Osteocyte (in vitro differentiated cells): ENCODE measurements at regions not wholly inside any gene's neighbourhood (a gene's known extent, or its start where the extent isn't known, plus 50 kb on each side); places are given as distances from the start of the nearest gene placed in this dataset.

Experiments used
- DNase-seq: peaks from one replicate; pipeline ENCODE4 v3.0.0; 2021; ENCODE audit warnings: mixed read lengths; ENCODE audit not compliant: unreplicated experiment; ENCODE audit errors: extremely low spot score
- H3K27ac Mint-ChIP-seq: one replicate; pipeline ENCODE4 v1.8.0; 2021; ENCODE audit warnings: mild to moderate bottlenecking, mixed read lengths; ENCODE audit not compliant: unreplicated experiment
- H3K27me3 Mint-ChIP-seq: one replicate; pipeline ENCODE4 v1.8.0; 2021; ENCODE audit warnings: mixed read lengths; ENCODE audit not compliant: unreplicated experiment
- H3K36me3 Mint-ChIP-seq: one replicate; pipeline ENCODE4 v1.8.0; 2021; ENCODE audit warnings: mixed read lengths; ENCODE audit not compliant: unreplicated experiment
- H3K4me1 Mint-ChIP-seq: one replicate; pipeline ENCODE4 v1.8.0; 2021; ENCODE audit warnings: mixed read lengths; ENCODE audit not compliant: unreplicated experiment
- H3K4me3 Mint-ChIP-seq: one replicate; pipeline ENCODE4 v1.8.0; 2021; ENCODE audit warnings: mild to moderate bottlenecking, moderate library complexity, mixed read lengths; ENCODE audit not compliant: unreplicated experiment
- H3K9me3 Mint-ChIP-seq: one replicate; pipeline ENCODE4 v1.8.0; 2021; ENCODE audit warnings: mixed read lengths; ENCODE audit not compliant: unreplicated experiment
- TF ChIP-seq, protein P1 (sequence below): fragments of 200-600 bp; sonication (generic); IDR thresholded peaks from 2 replicates; pipeline ENCODE4 v1.5.0; 2021; ENCODE audit warnings: antibody characterized with exemption, mild to moderate bottlenecking, moderate library complexity

DNA sequence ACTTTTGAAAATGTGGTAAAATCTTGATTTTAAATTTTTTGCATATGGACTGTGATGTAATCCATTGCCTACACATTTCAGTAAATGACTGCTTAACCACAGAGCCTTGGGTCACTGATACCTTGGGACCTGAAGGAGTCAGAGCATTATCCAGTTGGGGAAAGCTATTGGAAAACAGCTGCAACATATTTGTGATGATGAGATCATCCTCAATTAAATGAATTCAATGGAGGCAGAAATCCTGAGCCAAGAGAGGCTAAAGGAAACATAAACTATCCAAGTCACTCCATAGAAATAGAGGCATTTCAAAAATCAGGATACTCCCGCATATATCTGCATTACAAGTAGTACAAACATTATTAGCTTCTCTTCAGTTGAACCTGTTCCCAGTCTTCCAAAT, 99.8 kb upstream of the PRMT6 start:
- no peak for DNase-seq
- Mint-ChIP-seq H3K9me3 (no peaks in the 10 kb centered on the region), H3K36me3 (no peaks in the 10 kb centered on the region), H3K27me3 (no peaks in the 10 kb centered on the region), H3K4me3 (no peak overlapping the region), H3K27ac (no peak overlapping the region), H3K4me1 (no peaks in the 10 kb centered on the region)
- TF ChIP-seq, protein P1, sequence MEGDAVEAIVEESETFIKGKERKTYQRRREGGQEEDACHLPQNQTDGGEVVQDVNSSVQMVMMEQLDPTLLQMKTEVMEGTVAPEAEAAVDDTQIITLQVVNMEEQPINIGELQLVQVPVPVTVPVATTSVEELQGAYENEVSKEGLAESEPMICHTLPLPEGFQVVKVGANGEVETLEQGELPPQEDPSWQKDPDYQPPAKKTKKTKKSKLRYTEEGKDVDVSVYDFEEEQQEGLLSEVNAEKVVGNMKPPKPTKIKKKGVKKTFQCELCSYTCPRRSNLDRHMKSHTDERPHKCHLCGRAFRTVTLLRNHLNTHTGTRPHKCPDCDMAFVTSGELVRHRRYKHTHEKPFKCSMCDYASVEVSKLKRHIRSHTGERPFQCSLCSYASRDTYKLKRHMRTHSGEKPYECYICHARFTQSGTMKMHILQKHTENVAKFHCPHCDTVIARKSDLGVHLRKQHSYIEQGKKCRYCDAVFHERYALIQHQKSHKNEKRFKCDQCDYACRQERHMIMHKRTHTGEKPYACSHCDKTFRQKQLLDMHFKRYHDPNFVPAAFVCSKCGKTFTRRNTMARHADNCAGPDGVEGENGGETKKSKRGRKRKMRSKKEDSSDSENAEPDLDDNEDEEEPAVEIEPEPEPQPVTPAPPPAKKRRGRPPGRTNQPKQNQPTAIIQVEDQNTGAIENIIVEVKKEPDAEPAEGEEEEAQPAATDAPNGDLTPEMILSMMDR = no peak

DNA sequence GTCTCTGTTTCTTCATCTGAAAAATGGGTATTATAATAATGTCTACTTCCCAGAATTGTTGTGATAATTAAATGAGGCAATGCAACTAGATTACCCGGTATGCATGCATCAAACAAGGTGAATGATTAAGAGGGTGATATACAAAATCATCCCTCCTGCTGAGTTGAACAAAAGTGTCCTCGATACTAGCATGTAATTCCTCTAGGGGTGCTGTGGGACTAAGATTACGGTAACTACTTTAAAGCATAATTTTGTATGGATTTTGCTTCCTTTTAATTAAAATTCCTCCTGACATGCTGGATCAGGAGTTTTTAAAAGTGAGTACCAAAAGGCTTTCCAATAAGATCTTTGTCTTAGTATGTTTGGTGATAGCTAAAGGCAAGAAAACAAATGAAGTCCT, 98.7 kb upstream of the PRMT6 start:
- Mint-ChIP-seq H3K27me3 (no peaks in the 10 kb centered on the region), H3K4me3 (no peak overlapping the region)
- no peak for DNase-seq

DNA sequence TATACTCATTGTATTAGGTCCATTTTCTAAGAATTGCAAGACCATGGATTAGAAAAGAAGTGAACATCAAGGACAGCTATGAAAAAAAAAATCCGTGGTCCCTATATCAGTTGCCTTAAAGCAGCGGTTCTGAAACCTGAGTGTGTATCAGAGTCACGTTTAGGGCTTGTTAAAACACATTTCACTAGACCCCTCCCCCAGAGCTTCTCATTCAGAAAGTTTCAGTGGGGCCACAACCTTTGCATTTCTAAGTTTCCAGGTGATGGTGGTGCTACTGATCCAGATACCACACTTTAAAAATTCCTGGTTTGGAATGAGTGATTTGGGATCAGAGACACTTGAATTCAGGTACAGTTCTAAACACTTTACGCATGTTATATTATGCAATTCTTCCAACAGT, 96.1 kb upstream of the PRMT6 start:
- Mint-ChIP-seq H3K36me3 (no peaks in the 10 kb centered on the region), H3K4me3 (no peak overlapping the region)
- DNase-seq = no peak

More for the DNA sequence above, 98.7 kb upstream of the PRMT6 start:
- Mint-ChIP-seq H3K4me1 (no peaks in the 10 kb centered on the region), H3K27ac (no peak overlapping the region), H3K9me3 (no peaks in the 10 kb centered on the region), H3K36me3 (no peaks in the 10 kb centered on the region)
- TF ChIP-seq, protein P1 = no peak

DNA sequence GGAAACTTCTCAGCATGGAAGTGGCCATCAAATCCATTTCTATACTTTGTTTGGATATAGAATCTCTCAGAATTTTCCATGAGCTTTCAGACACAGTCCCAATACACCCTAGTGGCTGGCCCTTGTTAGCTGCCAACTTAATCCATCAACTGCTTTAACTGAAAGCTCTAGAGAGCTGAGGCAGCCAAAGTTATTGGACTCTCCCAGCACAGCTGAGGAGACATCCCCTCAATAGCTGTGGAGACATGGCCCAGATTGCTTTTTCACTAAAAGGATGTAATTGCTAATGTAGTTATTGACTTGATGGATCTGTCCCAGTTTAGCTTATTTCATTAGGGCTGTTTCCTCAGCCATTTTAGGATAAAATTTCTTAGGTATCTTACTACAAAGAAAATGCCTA, 94.8 kb upstream of the PRMT6 start:
- no peak overlapping the region for H3K4me3 Mint-ChIP-seq
- H3K27me3 Mint-ChIP-seq = no peaks in the 10 kb centered on the region
- DNase-seq = no peak
- H3K4me1 Mint-ChIP-seq = no peaks in the 10 kb centered on the region
- TF ChIP-seq, protein P1 = no peak
- no peaks in the 10 kb centered on the region for H3K36me3 Mint-ChIP-seq
- H3K27ac Mint-ChIP-seq = no peak overlapping the region
- no peaks in the 10 kb centered on the region for H3K9me3 Mint-ChIP-seq

More for the DNA sequence above, 96.1 kb upstream of the PRMT6 start:
- H3K9me3 Mint-ChIP-seq = no peaks in the 10 kb centered on the region
- H3K27ac Mint-ChIP-seq = no peak overlapping the region
- H3K27me3 Mint-ChIP-seq = no peaks in the 10 kb centered on the region
- TF ChIP-seq, protein P1 = no peak
- no peaks in the 10 kb centered on the region for H3K4me1 Mint-ChIP-seq

DNA sequence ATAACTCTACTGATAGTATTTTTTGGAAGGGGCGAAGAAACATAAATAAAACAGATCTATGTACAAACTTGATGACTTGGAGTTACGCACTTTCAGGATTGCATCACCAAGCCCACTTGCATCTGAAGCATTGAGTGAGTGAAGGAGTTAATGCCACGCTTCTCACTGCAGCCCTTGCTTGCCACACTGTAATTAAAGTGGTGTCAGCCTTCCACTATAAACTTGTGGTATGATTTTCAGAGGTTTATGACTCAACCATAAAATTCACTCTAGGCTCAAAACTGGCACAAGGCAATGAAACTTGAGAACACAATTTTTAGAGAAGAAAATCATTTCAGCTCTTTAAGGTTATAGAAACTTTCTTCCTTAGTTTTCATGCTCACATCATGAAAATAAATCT, 93.9 kb upstream of the PRMT6 start:
- Mint-ChIP-seq H3K4me3 (no peak overlapping the region), H3K27ac (no peak overlapping the region), H3K27me3 (no peaks in the 10 kb centered on the region), H3K9me3 (no peaks in the 10 kb centered on the region), H3K36me3 (no peaks in the 10 kb centered on the region), H3K4me1 (no peaks in the 10 kb centered on the region)
- TF ChIP-seq, protein P1 = no peak
- DNase-seq = no peak
